NCI-H2196 treated with DMSO at 0.1 percent for 48 hours (cell line): ENCODE measurements at regions not wholly inside any gene's neighbourhood (a gene's known extent, or its start where the extent isn't known, plus 50 kb on each side); places are given as distances from the start of the nearest gene placed in this dataset.
"Not testable (repeated sequence)": the region's sequence is repeated elsewhere in the genome, so short reads cannot be mapped to it uniquely, and the experiment has no call there.

Experiments used
- DNase-seq: peaks from one replicate; lab custom pipeline; 2025; ENCODE audit not compliant: unreplicated experiment; lab: John Stamatoyannopoulos, UW

- DNase-seq = no peak
Measured at GRCh38 chr5:106488407-106488806, 1182.3 kb downstream of the EFNA5 start.

- no peak for DNase-seq
Measured at GRCh38 chr5:106481374-106481773, 1189.4 kb downstream of the EFNA5 start.

- no peak for DNase-seq
Measured at GRCh38 chr5:106476630-106477029, 1194.1 kb downstream of the EFNA5 start.

- no peak for DNase-seq
Measured at GRCh38 chr5:106474066-106474465, 1196.7 kb downstream of the EFNA5 start.

GRCh38 chr5:106459541-106459940 lies 1211.2 kb downstream of the EFNA5 start:
- no peak for DNase-seq

GRCh38 chr5:106454651-106455415 lies 1215.9 kb downstream of the EFNA5 start:
- no peak for DNase-seq

GRCh38 chr5:106454050-106454449 lies 1216.7 kb downstream of the EFNA5 start:
- DNase-seq = no peak

- no peak for DNase-seq
Measured at GRCh38 chr5:106451998-106452397, 1218.7 kb downstream of the EFNA5 start.

GRCh38 chr5:106443746-106444145 lies 1227.0 kb downstream of the EFNA5 start:
- no peak for DNase-seq

GRCh38 chr5:106435185-106435584 lies 1235.6 kb downstream of the EFNA5 start:
- DNase-seq = no peak

- DNase-seq = not testable (repeated sequence)
Measured at GRCh38 chr5:106430733-106431132, 1240.0 kb downstream of the EFNA5 start.

GRCh38 chr5:106423109-106423897 lies 1247.4 kb downstream of the EFNA5 start:
- no peak for DNase-seq

- no peak for DNase-seq
Measured at GRCh38 chr5:106420102-106420501, 1250.6 kb downstream of the EFNA5 start.

GRCh38 chr5:106418196-106418595 lies 1252.5 kb downstream of the EFNA5 start:
- DNase-seq = no peak

- no peak for DNase-seq
Measured at GRCh38 chr5:106417566-106417965, 1253.2 kb downstream of the EFNA5 start.

GRCh38 chr5:106417163-106417562 lies 1253.6 kb downstream of the EFNA5 start:
- no peak for DNase-seq

- no peak for DNase-seq
Measured at GRCh38 chr5:106415541-106415940, 1255.2 kb downstream of the EFNA5 start.

- DNase-seq = no peak
Measured at GRCh38 chr5:106414342-106414741, 1256.4 kb downstream of the EFNA5 start.

GRCh38 chr5:106412606-106413005 lies 1258.1 kb downstream of the EFNA5 start:
- no peak for DNase-seq

- no peak for DNase-seq
Measured at GRCh38 chr5:106408570-106408969, 1262.2 kb downstream of the EFNA5 start.

GRCh38 chr5:106408141-106408540 lies 1262.6 kb downstream of the EFNA5 start:
- DNase-seq = no peak

- no peak for DNase-seq
Measured at GRCh38 chr5:106401561-106401960, 1269.2 kb downstream of the EFNA5 start.
